ENCODE measurements at regions not wholly inside any gene's neighbourhood (a gene's known extent, or its start where the extent isn't known, plus 50 kb on each side); places are given as distances from the start of the nearest gene placed in this dataset.

- ATAC-seq = no peak
- intact Hi-C loops (cut with DNase I) = no loop called here
- no peak for DNase-seq (ENCODE audit: low spot score)
Observed at GRCh38 chr3:80097674-80098073, 329.9 kb upstream of the ROBO1 start.

- intact Hi-C loops (cut with DNase I) = no loop called here
- DNase-seq (ENCODE audit: low spot score) (no peak), ATAC-seq (no peak)
Observed at GRCh38 chr3:80096909-80097308, 329.1 kb upstream of the ROBO1 start.

GRCh38 chr3:80094589-80094988, 326.8 kb upstream of the ROBO1 start:
- intact Hi-C loops (cut with DNase I) = loop anchor here (5.0 kb wide), 1 partner anchor 543 kb away; no protein-coding TSS in a partner anchor
- ATAC-seq = no peak
- DNase-seq (ENCODE audit: low spot score) = no peak

GRCh38 chr3:80087767-80088166, 320.0 kb upstream of the ROBO1 start:
- DNase-seq (ENCODE audit: low spot score) = no peak
- ATAC-seq = no peak
- intact Hi-C loops (cut with DNase I) = no loop called here

- no peak for DNase-seq (ENCODE audit: low spot score)
- intact Hi-C loops (cut with DNase I) = no loop called here
- no peak for ATAC-seq
Observed at GRCh38 chr3:80086426-80086825, 318.6 kb upstream of the ROBO1 start.

GRCh38 chr3:80079886-80080285, 312.1 kb upstream of the ROBO1 start:
- no peak for ATAC-seq
- intact Hi-C loops (cut with DNase I) = no loop called here

GRCh38 chr3:80068459-80068858, 300.7 kb upstream of the ROBO1 start:
- no peak for DNase-seq (ENCODE audit: low spot score)
- intact Hi-C loops (cut with DNase I) = no loop called here
- ATAC-seq = no peak

More at GRCh38 chr3:80079886-80080285, 312.1 kb upstream of the ROBO1 start:
- no peak for DNase-seq (ENCODE audit: low spot score)

GRCh38 chr3:80063535-80063934, 295.7 kb upstream of the ROBO1 start:
- intact Hi-C loops (cut with DNase I) = no loop called here
- ATAC-seq (no peak), DNase-seq (ENCODE audit: low spot score) (no peak)

GRCh38 chr3:80060664-80061063, 292.9 kb upstream of the ROBO1 start:
- intact Hi-C loops (cut with DNase I) = no loop called here

GRCh38 chr3:80055306-80055705, 287.5 kb upstream of the ROBO1 start:
- DNase-seq (ENCODE audit: low spot score) = no peak
- intact Hi-C loops (cut with DNase I) = no loop called here
- no peak for ATAC-seq

More at GRCh38 chr3:80060664-80061063, 292.9 kb upstream of the ROBO1 start:
- no peak for ATAC-seq
- DNase-seq (ENCODE audit: low spot score) = no peak

GRCh38 chr3:80052271-80052670, 284.5 kb upstream of the ROBO1 start:
- intact Hi-C loops (cut with DNase I) = loop anchor here (5.0 kb wide), 1 partner anchor 545 kb away; no protein-coding TSS in a partner anchor
- DNase-seq (ENCODE audit: low spot score) (no peak), ATAC-seq (peak; percentile 34)

- no peak for ATAC-seq
- no peak for DNase-seq (ENCODE audit: low spot score)
- intact Hi-C loops (cut with DNase I) = loop anchor here (5.0 kb wide), 1 partner anchor 546 kb away; no protein-coding TSS in a partner anchor
Observed at GRCh38 chr3:80051602-80051962, 283.8 kb upstream of the ROBO1 start.

GRCh38 chr3:80050826-80051601, 283.2 kb upstream of the ROBO1 start:
- DNase-seq (ENCODE audit: low spot score) (no peak), ATAC-seq (peak; percentile 38)
- intact Hi-C loops (cut with DNase I) = loop anchor here (5.0 kb wide), 1 partner anchor 546 kb away; no protein-coding TSS in a partner anchor

GRCh38 chr3:80043226-80043625, 275.4 kb upstream of the ROBO1 start:
- ATAC-seq (no peak), DNase-seq (ENCODE audit: low spot score) (no peak)
- intact Hi-C loops (cut with DNase I) = loop anchor here (5.0 kb wide), 1 partner anchor 499 kb away; no protein-coding TSS in a partner anchor

- intact Hi-C loops (cut with DNase I) = loop anchor here (5.0 kb wide), 1 partner anchor 502 kb away; no protein-coding TSS in a partner anchor
- ATAC-seq = no peak
- no peak for DNase-seq (ENCODE audit: low spot score)
Observed at GRCh38 chr3:80040067-80040466, 272.3 kb upstream of the ROBO1 start.

- ATAC-seq = no peak
- DNase-seq (ENCODE audit: low spot score) = no peak
- intact Hi-C loops (cut with DNase I) = no loop called here
Observed at GRCh38 chr3:80036176-80036575, 268.4 kb upstream of the ROBO1 start.

- ATAC-seq (no peak), DNase-seq (ENCODE audit: low spot score) (no peak)
- intact Hi-C loops (cut with DNase I) = no loop called here
Observed at GRCh38 chr3:80035021-80035420, 267.2 kb upstream of the ROBO1 start.

GRCh38 chr3:80023010-80023409, 255.2 kb upstream of the ROBO1 start:
- intact Hi-C loops (cut with DNase I) = no loop called here
- no peak for DNase-seq (ENCODE audit: low spot score)
- no peak for ATAC-seq

- DNase-seq (ENCODE audit: low spot score) = no peak
- intact Hi-C loops (cut with DNase I) = no loop called here
- ATAC-seq = no peak
Observed at GRCh38 chr3:80018375-80018774, 250.6 kb upstream of the ROBO1 start.

GRCh38 chr3:80017369-80017768, 249.6 kb upstream of the ROBO1 start:
- no peak for DNase-seq (ENCODE audit: low spot score)
- intact Hi-C loops (cut with DNase I) = no loop called here
- ATAC-seq = no peak

- DNase-seq (ENCODE audit: low spot score) = no peak
- intact Hi-C loops (cut with DNase I) = no loop called here
- ATAC-seq = no peak
Observed at GRCh38 chr3:80014576-80014975, 246.8 kb upstream of the ROBO1 start.

Measured in sciatic nerve (tissue), 2 donors.